SK-N-SH (cell line): ENCODE measurements at regions not wholly inside any gene's neighbourhood (a gene's known extent, or its start where the extent isn't known, plus 50 kb on each side); places are given as distances from the start of the nearest gene placed in this dataset.

Experiments
- CTCF ChIA-PET: fragments of 300-600, 350-600 bp; formaldehyde crosslinking; extraction: SDS; loops from one replicate; lab custom pipeline; 2021; lab: Yijun Ruan, JAX
- POLR2A ChIA-PET: fragments of 350-600 bp; sonication (Branson Sonifier 250); formaldehyde crosslinking; extraction: SDS; loops from one replicate; lab custom pipeline; 2020; ENCODE audit warnings: antibody characterized with exemption, inconsistent platforms; lab: Yijun Ruan, JAX
- DNase-seq: peaks from one replicate; pipeline ENCODE4 v3.0.0; 2012
- H2AFZ ChIP-seq: fragments of 200-600 bp; sonication (generic); 2 replicates; pipeline ENCODE4 v1.8.1; 2016; ENCODE audit warnings: antibody characterized with exemption, mild to moderate bottlenecking, low read depth
- H3F3A ChIP-seq: fragments of 200-600 bp; sonication (generic); replicated peaks from 2 replicates; pipeline ENCODE3; 2016; ENCODE audit warnings: antibody characterized with exemption, mild to moderate bottlenecking; ENCODE audit not compliant: insufficient read depth
- H3K27ac ChIP-seq, 2 experiments: fragments of 200-500 bp in 1 of 2; fragments of 200-600 bp in 1 of 2; sonication (Bioruptor generic) in 1 of 2; sonication (generic), shearing (Covaris generic) in 1 of 2; 2 replicates each; pipeline versions ENCODE4 v1.5.1 to v1.6.1; 2014 to 2016; ENCODE audit warnings: low read depth in 2 of 2, inconsistent platforms in 1 of 2, low read length in 1 of 2, mild to moderate bottlenecking in 1 of 2, mixed read lengths in 1 of 2
- H3K27me3 ChIP-seq: fragments of 200-600 bp; sonication (generic), shearing (Covaris generic); 2 replicates; pipeline ENCODE4 v1.6.1; 2016; ENCODE audit warnings: mixed run types; ENCODE audit not compliant: insufficient read depth
- H3K36me3 ChIP-seq, 2 experiments: fragments of 200-500 bp in 1 of 2; fragments of 200-600 bp in 1 of 2; sonication (Bioruptor generic) in 1 of 2; sonication (generic) in 1 of 2; replicated peaks in 1 of 2; 2 replicates each; pipeline versions ENCODE3 to v1.5.1; 2014 to 2016; ENCODE audit warnings: low read length in 1 of 2, mild to moderate bottlenecking in 1 of 2; ENCODE audit not compliant: insufficient read depth in 2 of 2, control insufficient read depth in 1 of 2
- H3K4me1 ChIP-seq, 2 experiments: fragments of 200-500 bp in 1 of 2; fragments of 200-600 bp in 1 of 2; sonication (Bioruptor generic) in 1 of 2; sonication (generic), shearing (Covaris generic) in 1 of 2; 2 replicates each; pipeline versions ENCODE4 v1.5.1 to v1.6.1; 2014 to 2016; ENCODE audit warnings: low read depth in 1 of 2, low read length in 1 of 2, mixed run types in 1 of 2; ENCODE audit not compliant: insufficient read depth in 2 of 2, control insufficient read depth in 1 of 2
- H3K4me2 ChIP-seq: fragments of 200-600 bp; sonication (generic), shearing (Covaris generic); 2 replicates; pipeline ENCODE4 v1.6.1; 2017; ENCODE audit warnings: mixed run types
- H3K4me3 ChIP-seq, 2 experiments: fragments of 200-500 bp in 1 of 2; fragments of 200-600 bp in 1 of 2; sonication (Bioruptor generic) in 1 of 2; sonication (generic), shearing (Covaris generic) in 1 of 2; 2 replicates each; pipeline versions ENCODE4 v1.5.1 to v1.8.1; 2014 to 2016; ENCODE audit warnings: low read depth in 2 of 2, inconsistent platforms in 1 of 2, low read length in 1 of 2, mild to moderate bottlenecking in 1 of 2, mixed read lengths in 1 of 2, moderate library complexity in 1 of 2
- H3K79me2 ChIP-seq: fragments of 200-600 bp; sonication (generic); 2 replicates; pipeline ENCODE4 v1.8.1; 2017; ENCODE audit warnings: mild to moderate bottlenecking; ENCODE audit not compliant: insufficient read depth
- H3K9ac ChIP-seq: fragments of 200-600 bp; sonication (generic); 2 replicates; pipeline ENCODE4 v1.6.1; 2017; ENCODE audit warnings: mixed run types
- H3K9me2 ChIP-seq: fragments of 200-600 bp; sonication (generic); 2 replicates; pipeline ENCODE4 v1.6.1; 2017; ENCODE audit warnings: mixed run types
- H3K9me3 ChIP-seq: fragments of 200-600 bp; sonication (generic); 2 replicates; pipeline ENCODE4 v1.6.1; 2017; ENCODE audit warnings: mixed run types, mild to moderate bottlenecking, moderate library complexity
- H4K20me1 ChIP-seq: fragments of 200-600 bp; sonication (generic); 2 replicates; pipeline ENCODE4 v1.6.1; 2017; ENCODE audit warnings: mild to moderate bottlenecking, mixed run types; ENCODE audit not compliant: insufficient read depth
- EZH2phosphoT487 ChIP-seq: fragments of 200-600 bp; sonication (generic); IDR thresholded peaks from 2 replicates; pipeline ENCODE4 v1.6.1; 2017; ENCODE audit warnings: low read depth, mixed run types, mild to moderate bottlenecking, antibody characterized with exemption, moderate library complexity, borderline replicate concordance
- FOSL2 ChIP-seq: IDR thresholded peaks from 2 replicates; pipeline ENCODE4 v1.4.0; 2012; ENCODE audit warnings: low read depth, mild to moderate bottlenecking, moderate library complexity, borderline replicate concordance
- FOXM1 ChIP-seq: IDR thresholded peaks from 2 replicates; pipeline ENCODE4 v1.4.0; 2012; ENCODE audit warnings: low read depth, mild to moderate bottlenecking
- GATA2 ChIP-seq: sonication (generic); formaldehyde crosslinking; IDR thresholded peaks from 2 replicates; pipeline ENCODE4 v1.5.0; 2020; ENCODE audit warnings: mild to moderate bottlenecking, missing genetic modification reagents
- MEF2A ChIP-seq: IDR thresholded peaks from 2 replicates; pipeline ENCODE4 v1.4.0; 2012; ENCODE audit warnings: low read depth, borderline replicate concordance
- NFIC ChIP-seq: IDR thresholded peaks from 2 replicates; pipeline ENCODE4 v1.4.0; 2012; ENCODE audit warnings: borderline replicate concordance
- PBX3 ChIP-seq: IDR thresholded peaks from 2 replicates; pipeline ENCODE4; 2012
- POLR2AphosphoS5 ChIP-seq: IDR thresholded peaks from 2 replicates; pipeline ENCODE4 v1.6.1; 2012; ENCODE audit warnings: low read depth, low read length
- RAD21 ChIP-seq: IDR thresholded peaks from 2 replicates; pipeline ENCODE4 v1.6.1; 2012; ENCODE audit warnings: mild to moderate bottlenecking, low read length
- TAF1 ChIP-seq: IDR thresholded peaks from 2 replicates; pipeline ENCODE4 v1.6.1; 2012; ENCODE audit warnings: low read depth, mild to moderate bottlenecking, low read length, moderate library complexity, borderline replicate concordance
- USF1 ChIP-seq: IDR thresholded peaks from 2 replicates; pipeline ENCODE4 v1.4.0; 2012; ENCODE audit warnings: low read depth, borderline replicate concordance
- USF2 ChIP-seq: fragments of 150-350 bp; IDR thresholded peaks from 2 replicates; pipeline ENCODE4 v1.6.1; 2017; ENCODE audit warnings: antibody characterized with exemption, low read length, low read depth, borderline replicate concordance
- WGBS: methylation state at CpG from one replicate; pipeline ENCODE4 v1.1.6; 2017; ENCODE audit warnings: low lambda C conversion rate; 5-methylcytosine and 5-hydroxymethylcytosine counted together

GRCh38 chr13:86185107-86185506 is 385.9 kb upstream of the SLITRK6 start:
- DNase-seq = no peak
- Histone ChIP-seq H3K4me1 (no peaks in the 10 kb centered on the region), H3K36me3 (no peaks in the 10 kb centered on the region), H3K9me3 (no peaks in the 10 kb centered on the region), H3K9me2 (no peaks in the 10 kb centered on the region), H3K4me2 (no peak overlapping the region), H4K20me1 (no peaks in the 10 kb centered on the region), H2AFZ (no peak overlapping the region), H3K79me2 (no peaks in the 10 kb centered on the region), H3F3A (no peaks in the 10 kb centered on the region), H3K27me3 (no peaks in the 10 kb centered on the region), H3K4me3 (no peak overlapping the region), H3K9ac (no peak overlapping the region), H3K27ac (no peak overlapping the region)
- 31% methylated on average over 3 of the region's 3 CpGs for WGBS
- TF ChIP-seq GATA2 (no peak), USF2 (no peak), POLR2AphosphoS5 (no peak), NFIC (no peak), FOXM1 (no peak), FOSL2 (no peak), MEF2A (no peak), USF1 (no peak), EZH2phosphoT487 (no peak), TAF1 (no peak)
- ChIA-PET CTCF (no interaction called here), POLR2A (no interaction called here)

- Histone ChIP-seq H3K27me3 (no peaks in the 10 kb centered on the region), H2AFZ (no peak overlapping the region), H3K9ac (no peak overlapping the region), H3K9me2 (no peaks in the 10 kb centered on the region), H4K20me1 (no peaks in the 10 kb centered on the region), H3F3A (no peaks in the 10 kb centered on the region), H3K4me1 (no peaks in the 10 kb centered on the region), H3K9me3 (no peaks in the 10 kb centered on the region), H3K79me2 (no peaks in the 10 kb centered on the region), H3K4me3 (no peak overlapping the region), H3K36me3 (no peaks in the 10 kb centered on the region), H3K4me2 (no peak overlapping the region), H3K27ac (no peak overlapping the region)
- TF ChIP-seq RAD21 = peak; percentile 25; the same call in 1 of the 2 replicates
- TF ChIP-seq PBX3 = no peak
- ChIA-PET CTCF (no interaction called here), POLR2A (no interaction called here)
- no peak for DNase-seq
- WGBS = 0% methylated on average over 2 of the region's 2 CpGs
Measured at GRCh38 chr13:86174622-86175021, 375.4 kb upstream of the SLITRK6 start.
